IMR-90 (cell line): ENCODE measurements at regions not wholly inside any gene's neighbourhood (a gene's known extent, or its start where the extent isn't known, plus 50 kb on each side); places are given as distances from the start of the nearest gene placed in this dataset.

Source experiments
- BHLHE40 ChIP-seq: fragments of 150-350 bp; IDR thresholded peaks from 2 replicates; pipeline ENCODE4 v1.6.1; 2016; ENCODE audit warnings: mild to moderate bottlenecking, low read depth, low read length
- CEBPB ChIP-seq: IDR thresholded peaks from 2 replicates; pipeline ENCODE4 v1.6.1; 2012; ENCODE audit warnings: low read depth, low read length, improper control_type of control experiment
- FOS ChIP-seq: fragments of 150-350 bp; IDR thresholded peaks from 2 replicates; pipeline ENCODE4 v1.6.1; 2016; ENCODE audit warnings: low read depth, low read length
- MAFK ChIP-seq: IDR thresholded peaks from 2 replicates; pipeline ENCODE4 v1.6.1; 2012; ENCODE audit warnings: low read depth, low read length, improper control_type of control experiment
- MXI1 ChIP-seq: IDR thresholded peaks from 2 replicates; pipeline ENCODE4 v1.6.1; 2012; ENCODE audit warnings: low read depth, mild to moderate bottlenecking, low read length, moderate library complexity, borderline replicate concordance
- POLR2A ChIP-seq: IDR thresholded peaks from 2 replicates; pipeline ENCODE4 v1.6.1; 2012; ENCODE audit warnings: mild to moderate bottlenecking, low read depth, low read length
- RAD21 ChIP-seq: IDR thresholded peaks from 2 replicates; pipeline ENCODE4 v1.6.1; 2012; ENCODE audit warnings: low read length, improper control_type of control experiment
- RCOR1 ChIP-seq: IDR thresholded peaks from 2 replicates; pipeline ENCODE4 v1.6.1; 2012; ENCODE audit warnings: mild to moderate bottlenecking, low read length, improper control_type of control experiment; ENCODE audit not compliant: insufficient replicate concordance
- SMC3 ChIP-seq: fragments of 150-350 bp; IDR thresholded peaks from 2 replicates; pipeline ENCODE4 v1.6.1; 2016; ENCODE audit warnings: low read depth, mild to moderate bottlenecking, antibody characterized with exemption, low read length, moderate library complexity
- TF ChIP-seq, protein P1 (sequence below): conservative IDR thresholded peaks from 2 replicates; pipeline ENCODE4 v1.5.1; 2012; ENCODE audit warnings: mild to moderate bottlenecking, low read depth, low read length, improper control_type of control experiment
- TF ChIP-seq, protein P2 (sequence below): fragments of 150-350 bp; IDR thresholded peaks from 2 replicates; pipeline ENCODE4 v1.6.1; 2017; ENCODE audit warnings: mild to moderate bottlenecking, antibody characterized with exemption, low read length, low read depth
- TF ChIP-seq, protein P3 (sequence below): fragments of 150-350 bp; IDR thresholded peaks from 2 replicates; pipeline ENCODE4 v1.6.1; 2016; ENCODE audit warnings: low read depth, mild to moderate bottlenecking, low read length, moderate library complexity, borderline replicate concordance

DNA sequence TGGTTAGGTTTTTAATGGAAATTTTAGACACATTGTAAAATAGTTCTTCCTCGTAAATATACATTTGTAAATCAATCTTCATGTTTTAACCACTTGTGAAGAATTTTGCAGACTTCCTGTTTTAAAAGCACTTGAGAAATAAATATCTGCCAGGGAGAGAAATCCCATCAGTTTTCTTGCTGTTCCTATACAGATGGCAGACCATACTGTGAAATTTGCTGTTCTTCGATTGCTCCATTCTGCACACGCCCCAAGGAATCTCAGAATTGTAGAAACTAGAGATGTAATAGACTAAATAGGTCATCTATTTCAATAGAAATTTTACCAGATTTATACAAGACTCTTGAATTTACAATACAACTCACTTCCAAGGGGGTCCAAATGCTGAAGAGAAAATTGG, 75.8 kb upstream of the PIK3C3 start:
- TF ChIP-seq MXI1 (no peak), CEBPB (no peak), POLR2A (no peak), RCOR1 (no peak), RAD21 (no peak), SMC3 (no peak), MAFK (no peak), FOS (no peak), BHLHE40 (no peak)
- TF ChIP-seq, protein P1, sequence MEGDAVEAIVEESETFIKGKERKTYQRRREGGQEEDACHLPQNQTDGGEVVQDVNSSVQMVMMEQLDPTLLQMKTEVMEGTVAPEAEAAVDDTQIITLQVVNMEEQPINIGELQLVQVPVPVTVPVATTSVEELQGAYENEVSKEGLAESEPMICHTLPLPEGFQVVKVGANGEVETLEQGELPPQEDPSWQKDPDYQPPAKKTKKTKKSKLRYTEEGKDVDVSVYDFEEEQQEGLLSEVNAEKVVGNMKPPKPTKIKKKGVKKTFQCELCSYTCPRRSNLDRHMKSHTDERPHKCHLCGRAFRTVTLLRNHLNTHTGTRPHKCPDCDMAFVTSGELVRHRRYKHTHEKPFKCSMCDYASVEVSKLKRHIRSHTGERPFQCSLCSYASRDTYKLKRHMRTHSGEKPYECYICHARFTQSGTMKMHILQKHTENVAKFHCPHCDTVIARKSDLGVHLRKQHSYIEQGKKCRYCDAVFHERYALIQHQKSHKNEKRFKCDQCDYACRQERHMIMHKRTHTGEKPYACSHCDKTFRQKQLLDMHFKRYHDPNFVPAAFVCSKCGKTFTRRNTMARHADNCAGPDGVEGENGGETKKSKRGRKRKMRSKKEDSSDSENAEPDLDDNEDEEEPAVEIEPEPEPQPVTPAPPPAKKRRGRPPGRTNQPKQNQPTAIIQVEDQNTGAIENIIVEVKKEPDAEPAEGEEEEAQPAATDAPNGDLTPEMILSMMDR: no peak
- TF ChIP-seq, protein P2, sequence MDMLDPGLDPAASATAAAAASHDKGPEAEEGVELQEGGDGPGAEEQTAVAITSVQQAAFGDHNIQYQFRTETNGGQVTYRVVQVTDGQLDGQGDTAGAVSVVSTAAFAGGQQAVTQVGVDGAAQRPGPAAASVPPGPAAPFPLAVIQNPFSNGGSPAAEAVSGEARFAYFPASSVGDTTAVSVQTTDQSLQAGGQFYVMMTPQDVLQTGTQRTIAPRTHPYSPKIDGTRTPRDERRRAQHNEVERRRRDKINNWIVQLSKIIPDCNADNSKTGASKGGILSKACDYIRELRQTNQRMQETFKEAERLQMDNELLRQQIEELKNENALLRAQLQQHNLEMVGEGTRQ: no peak
- TF ChIP-seq, protein P3, sequence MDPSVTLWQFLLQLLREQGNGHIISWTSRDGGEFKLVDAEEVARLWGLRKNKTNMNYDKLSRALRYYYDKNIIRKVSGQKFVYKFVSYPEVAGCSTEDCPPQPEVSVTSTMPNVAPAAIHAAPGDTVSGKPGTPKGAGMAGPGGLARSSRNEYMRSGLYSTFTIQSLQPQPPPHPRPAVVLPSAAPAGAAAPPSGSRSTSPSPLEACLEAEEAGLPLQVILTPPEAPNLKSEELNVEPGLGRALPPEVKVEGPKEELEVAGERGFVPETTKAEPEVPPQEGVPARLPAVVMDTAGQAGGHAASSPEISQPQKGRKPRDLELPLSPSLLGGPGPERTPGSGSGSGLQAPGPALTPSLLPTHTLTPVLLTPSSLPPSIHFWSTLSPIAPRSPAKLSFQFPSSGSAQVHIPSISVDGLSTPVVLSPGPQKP: no peak
